Activated T-cell treated with anti-CD3 and anti-CD28 coated beads, Interleukin-2, amount 50 U/mL, for 24 hours (primary cell): ENCODE measurements at regions not wholly inside any gene's neighbourhood (a gene's known extent, or its start where the extent isn't known, plus 50 kb on each side); places are given as distances from the start of the nearest gene placed in this dataset.

Experiments used
- DNase-seq: peaks from one replicate; pipeline ENCODE4 v3.0.0-alpha.2; 2020
- H3K27ac Mint-ChIP-seq: 2 replicates; pipeline ENCODE4 v1.8.0; 2020; ENCODE audit warnings: mild to moderate bottlenecking, mixed read lengths
- H3K27me3 Mint-ChIP-seq: 2 replicates; pipeline ENCODE4 v1.8.0; 2020; ENCODE audit warnings: mixed read lengths
- H3K36me3 Mint-ChIP-seq: 2 replicates; pipeline ENCODE4 v1.8.0; 2020; ENCODE audit warnings: low read depth, mixed read lengths
- H3K4me1 Mint-ChIP-seq: 2 replicates; pipeline ENCODE4 v1.8.0; 2020; ENCODE audit warnings: low read depth, mixed read lengths
- H3K4me3 Mint-ChIP-seq: 2 replicates; pipeline ENCODE4 v1.8.0; 2020; ENCODE audit warnings: mild to moderate bottlenecking, moderate library complexity, mixed read lengths
- H3K9me3 Mint-ChIP-seq: 2 replicates; pipeline ENCODE4 v1.8.0; 2020; ENCODE audit warnings: mixed read lengths

- DNase-seq = no peak
- Mint-ChIP-seq H3K9me3 (no peaks in the 10 kb centered on the region), H3K4me1 (no peaks in the 10 kb centered on the region), H3K36me3 (no peaks in the 10 kb centered on the region), H3K4me3 (no peak overlapping the region), H3K27me3 (no peaks in the 10 kb centered on the region), H3K27ac (no peak overlapping the region)
Observed at GRCh38 chr1:82400521-82400920, 599.8 kb downstream of the ADGRL2 start.

- no peak overlapping the region for H3K27ac Mint-ChIP-seq
- no peaks in the 10 kb centered on the region for H3K27me3 Mint-ChIP-seq
- no peaks in the 10 kb centered on the region for H3K4me1 Mint-ChIP-seq
- no peak for DNase-seq
- H3K36me3 Mint-ChIP-seq = no peaks in the 10 kb centered on the region
- H3K9me3 Mint-ChIP-seq = no peaks in the 10 kb centered on the region
- H3K4me3 Mint-ChIP-seq = no peak overlapping the region
Observed at GRCh38 chr1:82399093-82399492, 598.4 kb downstream of the ADGRL2 start.

- H3K4me3 Mint-ChIP-seq = no peak overlapping the region
- no peaks in the 10 kb centered on the region for H3K9me3 Mint-ChIP-seq
- H3K27ac Mint-ChIP-seq = no peak overlapping the region
- DNase-seq = no peak
- H3K4me1 Mint-ChIP-seq = no peaks in the 10 kb centered on the region
- no peaks in the 10 kb centered on the region for H3K27me3 Mint-ChIP-seq
- no peaks in the 10 kb centered on the region for H3K36me3 Mint-ChIP-seq
Observed at GRCh38 chr1:82398357-82398756, 597.6 kb downstream of the ADGRL2 start.

- H3K4me3 Mint-ChIP-seq = no peak overlapping the region
- no peaks in the 10 kb centered on the region for H3K4me1 Mint-ChIP-seq
- H3K27ac Mint-ChIP-seq = no peak overlapping the region
- DNase-seq = no peak
- no peaks in the 10 kb centered on the region for H3K36me3 Mint-ChIP-seq
- H3K27me3 Mint-ChIP-seq = no peaks in the 10 kb centered on the region
- no peaks in the 10 kb centered on the region for H3K9me3 Mint-ChIP-seq
Observed at GRCh38 chr1:82395440-82395839, 594.7 kb downstream of the ADGRL2 start.

GRCh38 chr1:82392946-82393345 lies 592.2 kb downstream of the ADGRL2 start:
- no peak for DNase-seq
- Mint-ChIP-seq H3K9me3 (no peaks in the 10 kb centered on the region), H3K4me1 (no peaks in the 10 kb centered on the region), H3K27ac (no peak overlapping the region), H3K4me3 (no peak overlapping the region), H3K36me3 (no peaks in the 10 kb centered on the region), H3K27me3 (no peaks in the 10 kb centered on the region)

GRCh38 chr1:82392513-82392912 lies 591.8 kb downstream of the ADGRL2 start:
- Mint-ChIP-seq H3K27me3 (no peaks in the 10 kb centered on the region), H3K4me3 (no peak overlapping the region), H3K36me3 (no peaks in the 10 kb centered on the region), H3K9me3 (no peaks in the 10 kb centered on the region), H3K27ac (no peak overlapping the region), H3K4me1 (no peaks in the 10 kb centered on the region)
- DNase-seq = no peak

- Mint-ChIP-seq H3K4me1 (no peaks in the 10 kb centered on the region), H3K27ac (no peak overlapping the region), H3K9me3 (no peaks in the 10 kb centered on the region), H3K4me3 (no peak overlapping the region), H3K27me3 (no peaks in the 10 kb centered on the region), H3K36me3 (no peaks in the 10 kb centered on the region)
- DNase-seq = no peak
Observed at GRCh38 chr1:82391712-82392111, 591.0 kb downstream of the ADGRL2 start.

GRCh38 chr1:82390627-82391026 lies 589.9 kb downstream of the ADGRL2 start:
- H3K27me3 Mint-ChIP-seq = no peaks in the 10 kb centered on the region
- no peaks in the 10 kb centered on the region for H3K9me3 Mint-ChIP-seq
- H3K4me3 Mint-ChIP-seq = no peak overlapping the region
- H3K36me3 Mint-ChIP-seq = no peaks in the 10 kb centered on the region
- no peaks in the 10 kb centered on the region for H3K4me1 Mint-ChIP-seq
- no peak overlapping the region for H3K27ac Mint-ChIP-seq
- no peak for DNase-seq

- H3K27me3 Mint-ChIP-seq = no peaks in the 10 kb centered on the region
- DNase-seq = no peak
- H3K9me3 Mint-ChIP-seq = no peaks in the 10 kb centered on the region
- no peaks in the 10 kb centered on the region for H3K36me3 Mint-ChIP-seq
- H3K4me3 Mint-ChIP-seq = no peak overlapping the region
- H3K27ac Mint-ChIP-seq = no peak overlapping the region
- H3K4me1 Mint-ChIP-seq = no peaks in the 10 kb centered on the region
Observed at GRCh38 chr1:82388679-82389078, 587.9 kb downstream of the ADGRL2 start.

- Mint-ChIP-seq H3K4me1 (no peaks in the 10 kb centered on the region), H3K36me3 (no peaks in the 10 kb centered on the region), H3K27ac (no peak overlapping the region), H3K4me3 (no peak overlapping the region), H3K27me3 (no peaks in the 10 kb centered on the region), H3K9me3 (no peaks in the 10 kb centered on the region)
- no peak for DNase-seq
Observed at GRCh38 chr1:82387012-82387366, 586.3 kb downstream of the ADGRL2 start.

GRCh38 chr1:82386365-82387011 lies 585.8 kb downstream of the ADGRL2 start:
- H3K4me1 Mint-ChIP-seq = no peaks in the 10 kb centered on the region
- no peaks in the 10 kb centered on the region for H3K9me3 Mint-ChIP-seq
- no peak overlapping the region for H3K4me3 Mint-ChIP-seq
- DNase-seq = no peak
- no peaks in the 10 kb centered on the region for H3K27me3 Mint-ChIP-seq
- H3K36me3 Mint-ChIP-seq = no peaks in the 10 kb centered on the region
- no peak overlapping the region for H3K27ac Mint-ChIP-seq

- DNase-seq = no peak
- H3K27ac Mint-ChIP-seq = no peak overlapping the region
- H3K9me3 Mint-ChIP-seq = no peaks in the 10 kb centered on the region
- no peaks in the 10 kb centered on the region for H3K4me1 Mint-ChIP-seq
- H3K36me3 Mint-ChIP-seq = no peaks in the 10 kb centered on the region
- no peak overlapping the region for H3K4me3 Mint-ChIP-seq
- no peaks in the 10 kb centered on the region for H3K27me3 Mint-ChIP-seq
Observed at GRCh38 chr1:82384776-82385175, 584.0 kb downstream of the ADGRL2 start.

- Mint-ChIP-seq H3K4me3 (no peak overlapping the region), H3K27me3 (no peaks in the 10 kb centered on the region), H3K9me3 (no peaks in the 10 kb centered on the region)
Observed at GRCh38 chr1:82377201-82377884, 576.6 kb downstream of the ADGRL2 start.

GRCh38 chr1:82373710-82374109 lies 573.0 kb downstream of the ADGRL2 start:
- no peak overlapping the region for H3K27ac Mint-ChIP-seq
- DNase-seq = no peak
- no peaks in the 10 kb centered on the region for H3K4me1 Mint-ChIP-seq
- H3K36me3 Mint-ChIP-seq = no peaks in the 10 kb centered on the region
- H3K4me3 Mint-ChIP-seq = no peak overlapping the region
- no peaks in the 10 kb centered on the region for H3K9me3 Mint-ChIP-seq
- H3K27me3 Mint-ChIP-seq = no peaks in the 10 kb centered on the region

More at GRCh38 chr1:82377201-82377884, 576.6 kb downstream of the ADGRL2 start:
- H3K27ac Mint-ChIP-seq = no peak overlapping the region
- H3K4me1 Mint-ChIP-seq = no peaks in the 10 kb centered on the region
- DNase-seq = no peak
- H3K36me3 Mint-ChIP-seq = no peaks in the 10 kb centered on the region

- H3K9me3 Mint-ChIP-seq = peaks cover 2% of the 10 kb centered on the region
Observed at GRCh38 chr1:82371844-82372498, 571.2 kb downstream of the ADGRL2 start.

More at GRCh38 chr1:82371844-82372498, 571.2 kb downstream of the ADGRL2 start:
- Mint-ChIP-seq H3K27me3 (no peaks in the 10 kb centered on the region), H3K36me3 (no peaks in the 10 kb centered on the region), H3K4me1 (no peaks in the 10 kb centered on the region), H3K4me3 (no peak overlapping the region), H3K27ac (no peak overlapping the region)
- no peak for DNase-seq
